H9 (cell line): ENCODE measurements at regions not wholly inside any gene's neighbourhood (a gene's known extent, or its start where the extent isn't known, plus 50 kb on each side); places are given as distances from the start of the nearest gene placed in this dataset.

ENCODE experiments used
- DNase-seq: peaks from one replicate; pipeline ENCODE4 v3.0.0-alpha.2; 2017
- H2AFZ ChIP-seq: one replicate; pipeline ENCODE4 v1.6.1; 2013; ENCODE audit warnings: mild to moderate bottlenecking, low read length, control low read depth, moderate library complexity
- H2AK5ac ChIP-seq: 2 replicates; pipeline ENCODE4 v1.6.1; 2013; ENCODE audit warnings: low read length, control low read depth, mixed read lengths; ENCODE audit not compliant: insufficient read length
- H2BK120ac ChIP-seq: one replicate; pipeline ENCODE4 v1.6.1; 2013; ENCODE audit warnings: low read depth, mild to moderate bottlenecking, low read length, control low read depth, inconsistent platforms; ENCODE audit not compliant: poor library complexity, severe bottlenecking
- H2BK12ac ChIP-seq: 2 replicates; pipeline ENCODE4 v1.6.1; 2013; ENCODE audit warnings: low read length, control low read depth, mixed read lengths, low read depth; ENCODE audit not compliant: insufficient read length
- H2BK15ac ChIP-seq: 2 replicates; pipeline ENCODE4 v1.6.1; 2013; ENCODE audit warnings: low read depth, low read length, control low read depth
- H2BK20ac ChIP-seq: one replicate; pipeline ENCODE4 v1.6.1; 2013; ENCODE audit warnings: low read depth, mild to moderate bottlenecking, low read length, control low read depth, inconsistent platforms; ENCODE audit not compliant: poor library complexity, severe bottlenecking
- H2BK5ac ChIP-seq: 2 replicates; pipeline ENCODE4 v1.6.1; 2013; ENCODE audit warnings: low read length, control low read depth, mixed read lengths; ENCODE audit not compliant: insufficient read length
- H3K14ac ChIP-seq: 2 replicates; pipeline ENCODE4 v1.6.1; 2013; ENCODE audit warnings: low read length, control low read depth; ENCODE audit not compliant: insufficient read depth
- H3K18ac ChIP-seq: 2 replicates; pipeline ENCODE4 v1.6.1; 2013; ENCODE audit warnings: low read depth, mild to moderate bottlenecking, mixed read lengths, low read length, control low read depth; ENCODE audit not compliant: insufficient read length
- H3K23ac ChIP-seq: 2 replicates; pipeline ENCODE4 v1.6.1; 2013; ENCODE audit warnings: low read length, control low read depth, mixed read lengths, low read depth; ENCODE audit not compliant: insufficient read length
- H3K23me2 ChIP-seq: 2 replicates; pipeline ENCODE4 v1.6.1; 2013; ENCODE audit warnings: low read depth, mild to moderate bottlenecking, mixed read lengths, low read length, control low read depth; ENCODE audit not compliant: insufficient read length, poor library complexity, severe bottlenecking
- H3K27ac ChIP-seq: 2 replicates; pipeline ENCODE4 v1.5.1; 2013; ENCODE audit warnings: low read length, control low read depth, mixed read lengths, low read depth; ENCODE audit not compliant: insufficient read length
- H3K27me3 ChIP-seq: 2 replicates; pipeline ENCODE4 v1.6.1; 2013; ENCODE audit warnings: low read length, control low read depth, inconsistent platforms; ENCODE audit not compliant: insufficient read depth
- H3K4ac ChIP-seq: 2 replicates; pipeline ENCODE4 v1.6.1; 2013; ENCODE audit warnings: low read depth, mild to moderate bottlenecking, control low read depth, inconsistent platforms, low read length, moderate library complexity
- H3K4me1 ChIP-seq: 2 replicates; pipeline ENCODE4 v1.6.1; 2013; ENCODE audit warnings: low read length, control low read depth, inconsistent platforms; ENCODE audit not compliant: insufficient read depth
- H3K4me2 ChIP-seq: 2 replicates; pipeline ENCODE4 v1.6.1; 2013; ENCODE audit warnings: low read length, control low read depth, mixed read lengths; ENCODE audit not compliant: insufficient read length, insufficient read depth
- H3K56ac ChIP-seq: 2 replicates; pipeline ENCODE4 v1.6.1; 2013; ENCODE audit warnings: low read depth, mild to moderate bottlenecking, mixed read lengths, low read length, control low read depth; ENCODE audit not compliant: insufficient read length
- H3K79me1 ChIP-seq: 2 replicates; pipeline ENCODE4 v1.6.1; 2013; ENCODE audit warnings: low read depth, mild to moderate bottlenecking, moderate library complexity, low read length, control low read depth, inconsistent platforms; ENCODE audit not compliant: insufficient read depth, poor library complexity, severe bottlenecking
- H3K79me2 ChIP-seq: 2 replicates; pipeline ENCODE4 v1.6.1; 2013; ENCODE audit warnings: low read length, control low read depth, inconsistent platforms; ENCODE audit not compliant: insufficient read depth
- H3K9ac ChIP-seq: 2 replicates; pipeline ENCODE4 v1.6.1; 2013; ENCODE audit warnings: low read length, control low read depth, mixed read lengths; ENCODE audit not compliant: insufficient read length; ENCODE audit errors: extremely low read depth
- H3K9me3 ChIP-seq: one replicate; pipeline ENCODE4 v1.6.1; 2013; ENCODE audit warnings: low read depth, low read length, inconsistent platforms; ENCODE audit not compliant: control insufficient read depth
- H3T11ph ChIP-seq: one replicate; pipeline ENCODE4 v1.6.1; 2013; ENCODE audit warnings: mild to moderate bottlenecking, low read length, control low read depth, inconsistent platforms
- H4K20me1 ChIP-seq: one replicate; pipeline ENCODE4 v1.6.1; 2013; ENCODE audit not compliant: control insufficient read depth, insufficient read length, insufficient read depth
- H4K5ac ChIP-seq: 2 replicates; pipeline ENCODE4 v1.6.1; 2013; ENCODE audit warnings: low read depth, mild to moderate bottlenecking, mixed read lengths, low read length, control low read depth; ENCODE audit not compliant: insufficient read length
- H4K8ac ChIP-seq: replicated peaks from 2 replicates; pipeline ENCODE4 v1.6.1; 2013; ENCODE audit warnings: low read length, control low read depth, mixed read lengths, low read depth; ENCODE audit not compliant: insufficient read length
- H4K91ac ChIP-seq: 2 replicates; pipeline ENCODE4 v1.6.1; 2013; ENCODE audit warnings: low read depth, mild to moderate bottlenecking, moderate library complexity, mixed read lengths, low read length, control low read depth; ENCODE audit not compliant: insufficient read length
- H3K27ac Mint-ChIP-seq, 3 experiments: 2 replicates in 2 of 3; 3 replicates in 1 of 3; pipeline ENCODE4 v1.8.0; 2020 to 2021; ENCODE audit warnings: mixed read lengths in 3 of 3, mild to moderate bottlenecking in 1 of 3, moderate library complexity in 1 of 3
- H3K27me3 Mint-ChIP-seq: 2 replicates; pipeline ENCODE4 v1.8.0; 2021; ENCODE audit warnings: low read depth, mild to moderate bottlenecking, moderate library complexity, mixed read lengths
- H3K36me3 Mint-ChIP-seq, 3 experiments: 2 replicates in 2 of 3; 3 replicates in 1 of 3; pipeline ENCODE4 v1.8.0; 2020 to 2021; ENCODE audit warnings: low read depth in 3 of 3, mixed read lengths in 3 of 3; ENCODE audit not compliant: insufficient read depth in 1 of 3
- H3K4me1 Mint-ChIP-seq, 2 experiments: 2 replicates each; pipeline ENCODE4 v1.8.0; 2020; ENCODE audit warnings: mixed read lengths in 2 of 2
- H3K4me3 Mint-ChIP-seq, 2 experiments: 2 replicates in 1 of 2; 3 replicates in 1 of 2; pipeline ENCODE4 v1.8.0; 2020 to 2021; ENCODE audit warnings: mild to moderate bottlenecking in 2 of 2, mixed read lengths in 2 of 2, moderate library complexity in 1 of 2
- H3K9me3 Mint-ChIP-seq, 2 experiments: 2 replicates in 1 of 2; 3 replicates in 1 of 2; pipeline ENCODE4 v1.8.0; 2020; ENCODE audit warnings: mild to moderate bottlenecking in 2 of 2, mixed read lengths in 2 of 2, moderate library complexity in 1 of 2
- CTCF ChIP-seq: fragments of 200-600 bp; sonication (generic); conservative IDR thresholded peaks from 3 replicates; pipeline ENCODE4 v1.8.0; 2021; ENCODE audit warnings: antibody characterized with exemption, mild to moderate bottlenecking
- WGBS: extraction: QIAGEN DNeasy Blood & Tissue Kit; methylation state at CpG from one replicate; pipeline ENCODE4 v1.1.7; 2013; ENCODE audit warnings: missing lambda C conversion rate, low lambda C conversion rate, mixed read lengths; ENCODE audit not compliant: insufficient read length; ENCODE audit errors: extremely low coverage; 5-methylcytosine and 5-hydroxymethylcytosine counted together

GRCh38 chr6:47915017-47915416 is 133.2 kb downstream of the OPN5 start:
- no peak overlapping the region for H4K8ac ChIP-seq
- H3K4me2 ChIP-seq, result no peak overlapping the region
- no peak overlapping the region for H3K27ac ChIP-seq
- WGBS, result no CpG with 5 or more reads among the region's 1 CpG
- no peak overlapping the region for H2BK5ac ChIP-seq
- no peak overlapping the region for H2AK5ac ChIP-seq
- H2BK120ac ChIP-seq, result no peak overlapping the region
- TF ChIP-seq CTCF, result no peak
- H3K18ac ChIP-seq, result no peak overlapping the region
- no peak overlapping the region for H2BK12ac ChIP-seq
- DNase-seq, result no peak
- no peaks in the 10 kb centered on the region for H3K4me1 ChIP-seq
- no peak overlapping the region for H2BK20ac ChIP-seq
- H3K36me3 Mint-ChIP-seq, result no peaks in the 10 kb centered on the region
- peaks cover 3 to 6% of the 10 kb centered on the region in 2 experiments; a peak in 2 of 4 replicates for H3K4me1 Mint-ChIP-seq
- no peaks in the 10 kb centered on the region for H3K23me2 ChIP-seq
- no peak overlapping the region for H3K56ac ChIP-seq
- H4K20me1 ChIP-seq, result no peaks in the 10 kb centered on the region
- H4K5ac ChIP-seq, result no peak overlapping the region
- no peak overlapping the region for H4K91ac ChIP-seq
- H3K27me3 ChIP-seq, result no peaks in the 10 kb centered on the region; the same call in 1 of the 2 replicates
- no peak overlapping the region for H2AFZ ChIP-seq
- no peaks in the 10 kb centered on the region for H3K79me2 ChIP-seq
- H3K27me3 Mint-ChIP-seq, result no peaks in the 10 kb centered on the region; the same call in 1 of the 2 replicates
- no peaks in the 10 kb centered on the region for H3K9me3 ChIP-seq
- no peak overlapping the region for H3K9ac ChIP-seq
- H3K14ac ChIP-seq, result no peak overlapping the region
- H3K79me1 ChIP-seq, result no peaks in the 10 kb centered on the region
- no peak overlapping the region for H2BK15ac ChIP-seq
- no peaks in the 10 kb centered on the region for H3K9me3 Mint-ChIP-seq
- no peak overlapping the region for H3K27ac Mint-ChIP-seq
- H3K4ac ChIP-seq, result no peak overlapping the region
- H3T11ph ChIP-seq, result no peak overlapping the region
- no peak overlapping the region for H3K23ac ChIP-seq
- H3K4me3 Mint-ChIP-seq, result no peak overlapping the region
